ENCODE measurements at regions not wholly inside any gene's neighbourhood (a gene's known extent, or its start where the extent isn't known, plus 50 kb on each side); places are given as distances from the start of the nearest gene placed in this dataset.

DNA sequence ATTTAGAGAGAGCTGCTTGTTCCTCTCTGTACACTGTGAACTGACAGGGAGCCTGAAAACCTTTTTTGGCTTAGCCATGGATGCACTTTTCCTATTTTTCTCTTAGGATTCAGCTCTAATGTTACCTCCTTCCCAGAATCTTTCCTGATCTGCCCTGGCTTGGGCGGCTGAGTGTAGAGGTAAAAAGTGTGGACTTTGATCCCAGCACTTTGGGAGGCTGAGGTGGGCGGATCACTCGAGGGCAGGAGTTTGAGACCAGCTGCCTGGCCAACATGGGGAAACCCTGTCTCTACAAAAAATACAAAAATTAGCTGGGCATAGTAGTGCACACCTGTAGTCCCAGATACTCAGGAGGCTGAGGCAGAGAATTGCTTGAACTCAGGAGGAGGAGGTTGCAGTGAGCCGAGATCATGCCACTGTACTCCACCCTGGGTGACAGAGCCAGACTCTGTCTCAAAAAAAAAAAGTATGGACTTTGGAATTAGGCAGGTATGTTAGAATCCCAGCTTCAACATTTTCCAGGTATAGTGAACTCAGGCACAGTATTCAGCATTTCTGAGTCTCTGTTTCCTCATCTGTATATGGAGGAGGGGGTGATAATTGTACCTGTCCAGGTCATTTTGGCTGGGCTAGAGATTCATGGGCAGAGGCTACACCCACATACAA lies 212.5 kb upstream of the EEF2KMT start (continued):
- TF ChIP-seq PATZ1 (CRISPR knock-in tag; IDR thresholded peaks at IDR 0.05; ENCODE audit: borderline replicate concordance) (no peak), ZNF70 (CRISPR knock-in tag; IDR thresholded peaks at IDR 0.05) (no peak)

DNA sequence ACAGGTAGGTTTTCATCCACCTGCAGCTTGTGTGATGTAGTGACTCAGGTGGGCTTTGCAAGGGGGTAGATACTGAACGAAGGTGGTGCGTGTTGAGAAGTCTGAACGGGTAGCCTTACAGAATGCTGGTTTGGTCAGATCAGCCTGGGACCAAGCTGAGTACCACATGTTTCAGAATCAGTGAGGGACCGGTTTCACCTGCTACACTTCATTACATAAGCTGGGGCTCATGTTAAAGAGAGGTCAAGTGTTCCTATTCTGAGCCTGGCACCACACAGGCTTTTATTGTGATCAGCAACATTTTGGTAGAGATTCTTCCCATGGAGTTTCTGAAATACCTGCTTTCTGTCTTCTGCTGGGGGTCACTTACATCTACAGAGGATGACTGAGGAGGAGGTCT lies 207.4 kb upstream of the EEF2KMT start:
- no peak for ATAC-seq
- TF ChIP-seq ZNF565 (CRISPR knock-in tag; conservative IDR thresholded peaks at IDR 0.05; ENCODE audit: low read depth): no peak
- TF ChIP-seq CSDC2 (CRISPR knock-in tag; IDR thresholded peaks at IDR 0.05): no peak
- TF ChIP-seq, protein P1, sequence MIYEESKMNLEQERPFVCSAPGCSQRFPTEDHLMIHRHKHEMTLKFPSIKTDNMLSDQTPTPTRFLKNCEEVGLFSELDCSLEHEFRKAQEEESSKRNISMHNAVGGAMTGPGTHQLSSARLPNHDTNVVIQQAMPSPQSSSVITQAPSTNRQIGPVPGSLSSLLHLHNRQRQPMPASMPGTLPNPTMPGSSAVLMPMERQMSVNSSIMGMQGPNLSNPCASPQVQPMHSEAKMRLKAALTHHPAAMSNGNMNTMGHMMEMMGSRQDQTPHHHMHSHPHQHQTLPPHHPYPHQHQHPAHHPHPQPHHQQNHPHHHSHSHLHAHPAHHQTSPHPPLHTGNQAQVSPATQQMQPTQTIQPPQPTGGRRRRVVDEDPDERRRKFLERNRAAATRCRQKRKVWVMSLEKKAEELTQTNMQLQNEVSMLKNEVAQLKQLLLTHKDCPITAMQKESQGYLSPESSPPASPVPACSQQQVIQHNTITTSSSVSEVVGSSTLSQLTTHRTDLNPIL (CRISPR knock-in tag; IDR thresholded peaks at IDR 0.05; ENCODE audit: low read depth): no peak
- TF ChIP-seq TCF4 (CRISPR knock-in tag; IDR thresholded peaks at IDR 0.05; ENCODE audit: borderline replicate concordance): no peak
- TF ChIP-seq ZFP30 (CRISPR knock-in tag; IDR thresholded peaks at IDR 0.05): no peak

DNA sequence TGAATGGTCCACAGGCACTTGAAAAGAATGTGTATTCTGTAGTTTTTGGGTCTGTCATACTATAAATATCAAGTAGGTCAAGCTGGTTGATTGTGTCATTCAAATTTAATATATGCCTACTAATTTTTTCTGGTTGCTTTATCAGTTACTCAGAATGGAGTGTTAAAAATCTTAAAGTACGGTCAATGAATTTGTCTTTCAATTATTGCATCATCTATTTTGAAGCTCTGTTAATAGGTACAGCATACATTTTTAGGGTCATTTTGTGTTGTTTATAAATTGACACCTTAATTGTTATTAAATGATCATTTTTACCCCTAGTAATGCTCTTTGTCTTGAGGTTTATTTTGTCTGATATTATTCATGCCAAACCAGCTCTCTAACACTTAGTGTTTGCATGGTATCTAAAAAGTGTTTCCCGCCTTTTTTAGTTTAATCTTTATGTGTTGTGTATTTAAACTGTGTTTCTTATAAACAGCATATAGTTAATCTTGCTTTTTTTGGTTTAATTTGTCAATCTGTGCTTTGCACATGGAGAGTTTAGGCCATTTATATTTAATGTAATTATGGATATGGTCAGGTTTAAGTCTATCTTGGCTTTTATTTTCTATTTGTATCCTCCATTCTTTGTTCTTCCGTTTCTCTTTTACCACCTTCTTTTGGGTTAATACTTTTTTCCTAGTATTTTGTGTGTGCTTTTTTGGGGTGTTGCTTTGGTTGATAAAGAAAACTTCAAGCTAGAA lies 204.9 kb upstream of the EEF2KMT start:
- ATAC-seq: no peak

GRCh38 chr16:5298202-5298601 lies 200.6 kb upstream of the EEF2KMT start:
- ATAC-seq: no peak
- TF ChIP-seq, protein P2, sequence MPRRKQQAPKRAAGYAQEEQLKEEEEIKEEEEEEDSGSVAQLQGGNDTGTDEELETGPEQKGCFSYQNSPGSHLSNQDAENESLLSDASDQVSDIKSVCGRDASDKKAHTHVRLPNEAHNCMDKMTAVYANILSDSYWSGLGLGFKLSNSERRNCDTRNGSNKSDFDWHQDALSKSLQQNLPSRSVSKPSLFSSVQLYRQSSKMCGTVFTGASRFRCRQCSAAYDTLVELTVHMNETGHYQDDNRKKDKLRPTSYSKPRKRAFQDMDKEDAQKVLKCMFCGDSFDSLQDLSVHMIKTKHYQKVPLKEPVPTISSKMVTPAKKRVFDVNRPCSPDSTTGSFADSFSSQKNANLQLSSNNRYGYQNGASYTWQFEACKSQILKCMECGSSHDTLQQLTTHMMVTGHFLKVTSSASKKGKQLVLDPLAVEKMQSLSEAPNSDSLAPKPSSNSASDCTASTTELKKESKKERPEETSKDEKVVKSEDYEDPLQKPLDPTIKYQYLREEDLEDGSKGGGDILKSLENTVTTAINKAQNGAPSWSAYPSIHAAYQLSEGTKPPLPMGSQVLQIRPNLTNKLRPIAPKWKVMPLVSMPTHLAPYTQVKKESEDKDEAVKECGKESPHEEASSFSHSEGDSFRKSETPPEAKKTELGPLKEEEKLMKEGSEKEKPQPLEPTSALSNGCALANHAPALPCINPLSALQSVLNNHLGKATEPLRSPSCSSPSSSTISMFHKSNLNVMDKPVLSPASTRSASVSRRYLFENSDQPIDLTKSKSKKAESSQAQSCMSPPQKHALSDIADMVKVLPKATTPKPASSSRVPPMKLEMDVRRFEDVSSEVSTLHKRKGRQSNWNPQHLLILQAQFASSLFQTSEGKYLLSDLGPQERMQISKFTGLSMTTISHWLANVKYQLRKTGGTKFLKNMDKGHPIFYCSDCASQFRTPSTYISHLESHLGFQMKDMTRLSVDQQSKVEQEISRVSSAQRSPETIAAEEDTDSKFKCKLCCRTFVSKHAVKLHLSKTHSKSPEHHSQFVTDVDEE (CRISPR knock-in tag; IDR thresholded peaks at IDR 0.05): no peak
- TF ChIP-seq ZNF8 (CRISPR knock-in tag; IDR thresholded peaks at IDR 0.05): no peak
- TF ChIP-seq BACH2 (CRISPR knock-in tag; IDR thresholded peaks at IDR 0.05; ENCODE audit: borderline replicate concordance): no peak
- TF ChIP-seq ARNTL (CRISPR knock-in tag; IDR thresholded peaks at IDR 0.05; ENCODE audit: borderline replicate concordance, low read depth): no peak
- TF ChIP-seq ZNF565 (CRISPR knock-in tag; conservative IDR thresholded peaks at IDR 0.05; ENCODE audit: low read depth): no peak
- no peak for TF ChIP-seq ZNF70 (CRISPR knock-in tag; IDR thresholded peaks at IDR 0.05)

More for the DNA sequence above, 204.9 kb upstream of the EEF2KMT start:
- TF ChIP-seq SNAI2 (CRISPR knock-in tag; IDR thresholded peaks at IDR 0.05) (no peak), ZNF8 (CRISPR knock-in tag; IDR thresholded peaks at IDR 0.05) (no peak), ESRRG (CRISPR knock-in tag; IDR thresholded peaks at IDR 0.05) (no peak), ZFP30 (CRISPR knock-in tag; IDR thresholded peaks at IDR 0.05) (no peak)

GRCh38 chr16:5296176-5296575 lies 198.6 kb upstream of the EEF2KMT start:
- no peak for ATAC-seq
- TF ChIP-seq CSDC2 (CRISPR knock-in tag; IDR thresholded peaks at IDR 0.05) (no peak), RARB (CRISPR knock-in tag; IDR thresholded peaks at IDR 0.05) (no peak), ZNF565 (CRISPR knock-in tag; conservative IDR thresholded peaks at IDR 0.05; ENCODE audit: low read depth) (no peak), TOX (CRISPR knock-in tag; IDR thresholded peaks at IDR 0.05; ENCODE audit: borderline replicate concordance) (no peak), OSR1 (CRISPR knock-in tag; IDR thresholded peaks at IDR 0.05) (no peak), GLIS3 (CRISPR knock-in tag; IDR thresholded peaks at IDR 0.05) (no peak), ZFP30 (CRISPR knock-in tag; IDR thresholded peaks at IDR 0.05) (no peak), POU6F1 (CRISPR knock-in tag; IDR thresholded peaks at IDR 0.05; ENCODE audit: borderline replicate concordance, low read depth) (no peak), ESRRG (CRISPR knock-in tag; IDR thresholded peaks at IDR 0.05) (no peak), BACH2 (CRISPR knock-in tag; IDR thresholded peaks at IDR 0.05; ENCODE audit: borderline replicate concordance) (no peak), PPARA (CRISPR knock-in tag; IDR thresholded peaks at IDR 0.05; ENCODE audit: borderline replicate concordance) (no peak), ZNF8 (CRISPR knock-in tag; IDR thresholded peaks at IDR 0.05) (no peak), ZNF70 (CRISPR knock-in tag; IDR thresholded peaks at IDR 0.05) (no peak)
- TF ChIP-seq, protein P2 (CRISPR knock-in tag; IDR thresholded peaks at IDR 0.05): no peak
- TF ChIP-seq, protein P1 (CRISPR knock-in tag; IDR thresholded peaks at IDR 0.05; ENCODE audit: low read depth): no peak

Data from SK-N-SH treated with all-trans-retinoic acid at 6 μM for 48 hours (cell line).